A549 (cell line): ENCODE measurements at regions not wholly inside any gene's neighbourhood (a gene's known extent, or its start where the extent isn't known, plus 50 kb on each side); places are given as distances from the start of the nearest gene placed in this dataset.

ENCODE experiments used
- CHD4 ChIP-seq: fragments of 200-600 bp; sonication (generic); IDR thresholded peaks from 2 replicates; pipeline ENCODE4 v1.6.1; 2016; ENCODE audit warnings: antibody characterized with exemption, mild to moderate bottlenecking, borderline replicate concordance
- CTCF ChIP-seq: fragments of >200 bp; sonication (Bioruptor Twin); formaldehyde crosslinking; IDR thresholded peaks from 3 replicates; pipeline ENCODE4 v1.5.1; 2016
- EP300 ChIP-seq, 2 experiments: fragments of >200 bp; sonication (Bioruptor Twin); formaldehyde crosslinking; IDR thresholded peaks; 2 replicates in 1 of 2; 3 replicates in 1 of 2; pipeline ENCODE4 v1.6.1; 2016 to 2017
- FOSL2 ChIP-seq, 2 experiments: fragments of 450-650 bp in 1 of 2; fragments of >200 bp in 1 of 2; sonication (Bioruptor Twin) in 1 of 2; formaldehyde crosslinking; IDR thresholded peaks; 2 replicates each; pipeline versions ENCODE4 v1.5.0 to v1.6.1; 2016 to 2020; ENCODE audit warnings: mild to moderate bottlenecking in 1 of 2, moderate library complexity in 1 of 2
- HEYL ChIP-seq: fragments of 250-450 bp; sonication (Bioruptor Pico); IDR thresholded peaks from 2 replicates; pipeline ENCODE4 v1.8.0; 2021; ENCODE audit warnings: mild to moderate bottlenecking, moderate library complexity
- JUN ChIP-seq, 2 experiments: fragments of >200 bp; sonication (Bioruptor Twin); formaldehyde crosslinking; IDR thresholded peaks; 2 replicates in 1 of 2; 3 replicates in 1 of 2; pipeline ENCODE4 v1.6.1; 2016 to 2017
- KDM1A ChIP-seq: fragments of 200-600 bp; sonication (generic); IDR thresholded peaks from 2 replicates; pipeline ENCODE4 v1.6.1; 2016; ENCODE audit warnings: low read depth, mild to moderate bottlenecking
- MAX ChIP-seq: IDR thresholded peaks from 2 replicates; pipeline ENCODE4 v1.6.1; 2012
- POLR2A ChIP-seq: IDR thresholded peaks from 2 replicates; pipeline ENCODE4 v1.6.1; 2012; ENCODE audit warnings: mild to moderate bottlenecking, low read length
- RCOR1 ChIP-seq: fragments of 150-350 bp; IDR thresholded peaks from 2 replicates; pipeline ENCODE4 v1.6.1; 2014; ENCODE audit warnings: antibody characterized with exemption, low read length, low read depth
- SMC3 ChIP-seq: fragments of >200 bp; sonication (Bioruptor Twin); formaldehyde crosslinking; IDR thresholded peaks from 3 replicates; pipeline ENCODE4 v1.6.1; 2018; ENCODE audit warnings: inconsistent platforms

GRCh38 chr13:99056381-99057014 lies 78.6 kb upstream of the DOCK9 start:
- no peak for TF ChIP-seq POLR2A
- peak; percentile 58 for TF ChIP-seq FOSL2 (IDR thresholded peaks at IDR 0.05)
- 0 out of 2 replicates have a peak, but pooled peaks have one; percentile 14 for TF ChIP-seq FOSL2 (CRISPR knock-in tag; IDR thresholded peaks at IDR 0.05)
- no peak for TF ChIP-seq CTCF
- no peak for TF ChIP-seq HEYL (CRISPR knock-in tag)
- no peak for TF ChIP-seq CHD4
- peak in 1 of 2 experiments; percentile 48; a peak in 2 of 5 replicates for TF ChIP-seq JUN (IDR thresholded peaks at IDR 0.05)
- TF ChIP-seq MAX = no peak; the same call in 1 of the 2 replicates
- no peak for TF ChIP-seq SMC3
- no peak for TF ChIP-seq RCOR1
- peak; percentile 40 to 55; a peak in 3 of 5 replicates for TF ChIP-seq EP300 (IDR thresholded peaks at IDR 0.05)
- no peak for TF ChIP-seq KDM1A
